ENCODE measurements at regions not wholly inside any gene's neighbourhood (a gene's known extent, or its start where the extent isn't known, plus 50 kb on each side); places are given as distances from the start of the nearest gene placed in this dataset.

- Mint-ChIP-seq H3K27ac (no peak overlapping the region), H3K4me1 (ENCODE audit: low read depth) (no peaks in the 10 kb centered on the region), H3K36me3 (ENCODE audit: low read depth) (peaks cover 5% of the 10 kb centered on the region), H3K27me3 (ENCODE audit: insufficient read depth) (peaks cover 2% of the 10 kb centered on the region), H3K4me3 (no peak overlapping the region), H3K9me3 (peaks cover 41% of the 10 kb centered on the region)
- DNase-seq, result no peak
- no peak for TF ChIP-seq CTCF (IDR thresholded peaks at IDR 0.05)
Measured at GRCh38 chr2:239579524-239580198, 178.8 kb upstream of the HDAC4 start.

- TF ChIP-seq CTCF (IDR thresholded peaks at IDR 0.05), result no peak
- H3K4me1 Mint-ChIP-seq (ENCODE audit: low read depth), result no peaks in the 10 kb centered on the region
- H3K36me3 Mint-ChIP-seq (ENCODE audit: low read depth), result peaks cover 5% of the 10 kb centered on the region
- H3K27ac Mint-ChIP-seq, result no peak overlapping the region
- peaks cover 41% of the 10 kb centered on the region for H3K9me3 Mint-ChIP-seq
- DNase-seq, result no peak
- H3K27me3 Mint-ChIP-seq (ENCODE audit: insufficient read depth), result no peaks in the 10 kb centered on the region; the same call in none of the 2 replicates
- no peak overlapping the region for H3K4me3 Mint-ChIP-seq
Measured at GRCh38 chr2:239579081-239579480, 178.3 kb upstream of the HDAC4 start.

GRCh38 chr2:239578381-239578780, 177.6 kb upstream of the HDAC4 start:
- Mint-ChIP-seq H3K27me3 (ENCODE audit: insufficient read depth) (no peaks in the 10 kb centered on the region; the same call in none of the 2 replicates), H3K4me3 (no peak overlapping the region), H3K4me1 (ENCODE audit: low read depth) (no peaks in the 10 kb centered on the region), H3K27ac (no peak overlapping the region), H3K36me3 (ENCODE audit: low read depth) (peaks cover 5% of the 10 kb centered on the region), H3K9me3 (peaks cover 41% of the 10 kb centered on the region)
- no peak for DNase-seq
- no peak for TF ChIP-seq CTCF (IDR thresholded peaks at IDR 0.05)

- H3K4me1 Mint-ChIP-seq (ENCODE audit: low read depth), result no peaks in the 10 kb centered on the region
- no peak overlapping the region for H3K27ac Mint-ChIP-seq
- H3K36me3 Mint-ChIP-seq (ENCODE audit: low read depth), result peaks cover 5% of the 10 kb centered on the region
- H3K27me3 Mint-ChIP-seq (ENCODE audit: insufficient read depth), result no peaks in the 10 kb centered on the region; the same call in none of the 2 replicates
- DNase-seq, result no peak
- peaks cover 38% of the 10 kb centered on the region for H3K9me3 Mint-ChIP-seq
- TF ChIP-seq CTCF (IDR thresholded peaks at IDR 0.05), result no peak
- H3K4me3 Mint-ChIP-seq, result no peak overlapping the region
Measured at GRCh38 chr2:239577935-239578334, 177.1 kb upstream of the HDAC4 start.

GRCh38 chr2:239576784-239577685, 176.2 kb upstream of the HDAC4 start:
- DNase-seq, result no peak
- H3K27ac Mint-ChIP-seq, result no peak overlapping the region
- H3K36me3 Mint-ChIP-seq (ENCODE audit: low read depth), result peaks cover 5% of the 10 kb centered on the region
- H3K4me3 Mint-ChIP-seq, result no peak overlapping the region
- peaks cover 39% of the 10 kb centered on the region for H3K9me3 Mint-ChIP-seq
- TF ChIP-seq CTCF (IDR thresholded peaks at IDR 0.05), result no peak
- H3K27me3 Mint-ChIP-seq (ENCODE audit: insufficient read depth), result no peaks in the 10 kb centered on the region; the same call in none of the 2 replicates
- H3K4me1 Mint-ChIP-seq (ENCODE audit: low read depth), result no peaks in the 10 kb centered on the region

Measured in HFFc6 (cell line).